ENCODE measurements at regions not wholly inside any gene's neighbourhood (a gene's known extent, or its start where the extent isn't known, plus 50 kb on each side); places are given as distances from the start of the nearest gene placed in this dataset.

DNA sequence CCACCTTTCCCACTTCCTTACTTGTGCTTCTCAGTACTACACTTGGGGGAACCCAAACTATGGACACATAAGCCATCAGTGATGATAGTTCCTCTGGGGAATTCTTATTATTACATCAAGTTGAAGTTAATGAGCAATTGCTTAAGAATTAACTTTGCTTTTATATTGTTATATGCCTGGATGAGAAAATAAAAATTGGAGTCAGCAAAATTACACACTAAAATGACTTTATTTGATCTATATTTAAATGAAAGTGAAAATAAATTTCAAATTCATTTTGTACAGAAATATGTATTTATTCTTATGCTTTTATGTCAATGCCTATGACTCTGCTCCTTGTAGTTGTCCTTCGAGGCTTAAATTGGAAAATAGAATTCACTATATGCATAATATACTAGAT lies 149.4 kb upstream of the KCND2 start:
- no peak for DNase-seq (ENCODE audit: low read depth)
- no peak overlapping the region for H3K4me3 ChIP-seq (ENCODE audit: low read depth, low read length)
- TF ChIP-seq, protein P1, sequence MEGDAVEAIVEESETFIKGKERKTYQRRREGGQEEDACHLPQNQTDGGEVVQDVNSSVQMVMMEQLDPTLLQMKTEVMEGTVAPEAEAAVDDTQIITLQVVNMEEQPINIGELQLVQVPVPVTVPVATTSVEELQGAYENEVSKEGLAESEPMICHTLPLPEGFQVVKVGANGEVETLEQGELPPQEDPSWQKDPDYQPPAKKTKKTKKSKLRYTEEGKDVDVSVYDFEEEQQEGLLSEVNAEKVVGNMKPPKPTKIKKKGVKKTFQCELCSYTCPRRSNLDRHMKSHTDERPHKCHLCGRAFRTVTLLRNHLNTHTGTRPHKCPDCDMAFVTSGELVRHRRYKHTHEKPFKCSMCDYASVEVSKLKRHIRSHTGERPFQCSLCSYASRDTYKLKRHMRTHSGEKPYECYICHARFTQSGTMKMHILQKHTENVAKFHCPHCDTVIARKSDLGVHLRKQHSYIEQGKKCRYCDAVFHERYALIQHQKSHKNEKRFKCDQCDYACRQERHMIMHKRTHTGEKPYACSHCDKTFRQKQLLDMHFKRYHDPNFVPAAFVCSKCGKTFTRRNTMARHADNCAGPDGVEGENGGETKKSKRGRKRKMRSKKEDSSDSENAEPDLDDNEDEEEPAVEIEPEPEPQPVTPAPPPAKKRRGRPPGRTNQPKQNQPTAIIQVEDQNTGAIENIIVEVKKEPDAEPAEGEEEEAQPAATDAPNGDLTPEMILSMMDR (IDR thresholded peaks at IDR 0.05; ENCODE audit: low read depth, low read length, missing control alignments), result no peak

DNA sequence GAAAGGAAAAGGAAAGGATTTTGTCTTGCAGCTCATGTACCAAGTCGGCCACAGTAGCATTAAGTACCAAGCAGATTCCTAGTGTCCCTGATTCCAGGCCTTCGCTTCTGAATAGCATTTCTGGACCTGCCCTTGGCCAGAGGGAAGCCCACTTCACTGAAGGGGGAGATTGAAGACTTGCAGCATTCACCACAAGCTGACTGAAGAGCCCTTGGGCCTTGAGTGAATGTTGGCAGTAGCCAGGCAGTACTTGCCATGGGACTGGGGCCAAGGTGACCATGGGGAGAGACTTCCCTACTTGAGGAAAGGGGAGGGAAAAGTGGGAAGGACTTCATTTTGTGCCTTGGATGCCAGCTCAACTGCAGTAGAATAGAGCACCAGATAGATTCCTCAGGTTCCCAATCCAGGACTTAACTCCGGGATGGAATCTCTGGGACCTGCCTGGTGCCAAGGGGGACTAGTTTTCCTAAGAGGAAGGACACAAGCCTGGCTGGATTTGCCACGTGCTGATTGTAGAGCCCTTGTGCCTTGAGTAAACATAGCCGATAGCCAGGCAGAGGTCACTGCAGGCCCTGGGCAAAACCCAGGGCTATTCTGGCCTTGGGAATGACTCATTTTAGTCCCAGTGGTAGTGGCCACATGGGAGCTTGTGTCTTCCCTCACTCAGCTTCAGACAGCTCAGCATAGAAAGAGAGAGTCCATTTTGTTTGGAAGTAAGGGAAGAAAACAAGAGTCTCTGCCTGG lies 141.7 kb upstream of the KCND2 start:
- no peak for DNase-seq (ENCODE audit: low read depth)
- TF ChIP-seq, protein P1 (IDR thresholded peaks at IDR 0.05; ENCODE audit: low read depth, low read length, missing control alignments), result no peak
- no peak overlapping the region for H3K4me3 ChIP-seq (ENCODE audit: low read depth, low read length)

DNA sequence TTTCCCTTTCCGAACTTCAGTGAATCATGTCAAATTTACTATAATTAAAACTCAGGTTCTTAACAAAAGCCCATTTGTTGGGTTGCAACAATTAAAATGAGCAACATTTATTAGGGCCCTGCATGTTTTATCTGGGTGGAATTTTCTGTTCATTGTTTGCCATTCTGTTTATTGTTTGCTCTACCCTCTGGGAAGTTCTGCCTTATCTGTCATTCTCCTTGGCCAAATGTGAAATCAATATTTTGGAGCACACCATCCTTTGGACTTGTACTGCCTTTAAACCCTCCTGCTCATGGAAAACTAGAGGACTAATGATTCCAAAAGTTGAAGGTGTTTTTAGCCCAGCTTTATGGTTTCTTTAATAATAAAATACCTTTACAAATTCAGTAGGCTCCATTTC lies 134.5 kb upstream of the KCND2 start:
- no peak for DNase-seq (ENCODE audit: low read depth)
- TF ChIP-seq, protein P1 (IDR thresholded peaks at IDR 0.05; ENCODE audit: low read depth, low read length, missing control alignments), result no peak
- no peak overlapping the region for H3K4me3 ChIP-seq (ENCODE audit: low read depth, low read length)

DNA sequence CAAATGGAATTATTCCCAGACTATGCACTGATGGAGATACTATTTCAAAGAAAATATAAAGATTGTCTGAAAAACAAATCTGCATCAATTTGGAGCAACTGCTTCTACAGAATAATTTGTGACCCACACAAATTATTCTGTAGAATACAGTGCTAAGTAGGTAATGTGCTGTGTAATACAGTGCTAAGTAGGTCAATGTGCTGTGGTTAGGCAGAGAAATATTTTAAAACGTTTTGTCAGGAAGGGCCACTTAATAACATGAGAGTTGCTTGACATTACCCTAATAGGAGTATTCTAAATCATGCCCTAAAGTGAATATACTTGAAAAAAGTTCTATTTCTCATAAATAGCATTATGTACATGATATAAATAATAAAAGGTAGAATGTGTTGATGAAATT lies 116.5 kb upstream of the KCND2 start:
- H3K4me3 ChIP-seq (ENCODE audit: low read depth, low read length), result no peak overlapping the region
- TF ChIP-seq, protein P1 (IDR thresholded peaks at IDR 0.05; ENCODE audit: low read depth, low read length, missing control alignments), result no peak
- DNase-seq (ENCODE audit: low read depth), result no peak

DNA sequence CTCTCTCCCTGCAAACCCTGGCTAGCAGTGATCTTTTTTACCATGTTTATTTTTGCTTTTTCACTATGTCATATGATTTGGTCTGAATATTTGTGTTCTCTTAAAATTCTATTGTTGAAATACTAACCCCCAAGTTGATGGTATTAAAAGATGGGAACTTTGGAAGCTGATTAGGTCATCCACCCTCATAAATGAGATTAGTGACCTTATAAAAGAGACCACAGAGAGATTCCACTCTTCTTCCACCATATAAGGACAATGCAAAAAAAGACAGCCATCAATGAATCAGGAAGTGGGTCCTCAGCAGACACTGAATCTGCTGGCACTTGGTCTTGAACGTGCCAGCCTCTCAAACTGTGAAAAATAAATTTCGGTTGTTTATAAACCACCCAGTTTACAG lies 112.8 kb upstream of the KCND2 start:
- H3K4me3 ChIP-seq (ENCODE audit: low read depth, low read length), result no peak overlapping the region
- DNase-seq (ENCODE audit: low read depth), result no peak
- TF ChIP-seq, protein P1 (IDR thresholded peaks at IDR 0.05; ENCODE audit: low read depth, low read length, missing control alignments), result no peak

DNA sequence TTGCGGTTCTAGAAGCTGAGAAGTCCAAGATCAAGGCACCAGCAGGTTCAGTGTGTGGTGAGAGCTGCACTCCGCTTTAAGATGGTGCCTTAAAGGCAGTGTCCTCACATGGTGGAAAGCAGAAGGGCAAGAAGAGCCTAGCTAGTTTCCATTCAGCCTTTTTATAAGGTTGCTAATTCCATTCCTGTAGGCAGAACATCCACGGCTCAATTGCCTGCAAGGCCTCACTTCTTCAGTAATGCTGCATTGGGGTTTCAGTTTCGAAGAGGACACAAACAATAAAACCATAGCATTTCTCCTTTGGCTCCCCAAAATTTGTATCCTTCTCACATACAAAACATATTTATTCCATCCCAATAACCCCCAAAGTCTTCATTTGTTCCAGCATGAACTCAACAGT lies 109.5 kb upstream of the KCND2 start:
- no peak for DNase-seq (ENCODE audit: low read depth)
- TF ChIP-seq, protein P1 (IDR thresholded peaks at IDR 0.05; ENCODE audit: low read depth, low read length, missing control alignments), result no peak
- H3K4me3 ChIP-seq (ENCODE audit: low read depth, low read length), result no peak overlapping the region

DNA sequence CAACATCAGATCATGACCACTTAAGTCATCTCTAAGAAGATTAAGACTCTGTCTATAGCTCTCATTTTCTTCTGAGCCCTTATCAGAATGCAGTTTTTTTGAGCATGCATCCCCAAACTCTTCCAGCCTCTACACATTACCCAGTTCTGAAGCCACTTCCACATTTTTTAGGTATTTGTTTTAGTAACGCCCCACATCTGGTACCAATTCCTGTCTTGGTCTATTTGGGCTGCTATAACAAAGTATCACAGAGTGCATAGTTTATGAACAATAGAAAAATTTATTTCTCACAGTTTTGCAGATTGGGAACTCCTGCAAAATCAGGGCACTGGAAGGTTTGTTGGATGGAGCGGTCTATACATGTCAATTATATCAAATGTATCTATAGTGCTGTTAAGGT lies 107.7 kb upstream of the KCND2 start:
- TF ChIP-seq, protein P1 (IDR thresholded peaks at IDR 0.05; ENCODE audit: low read depth, low read length, missing control alignments), result no peak
- H3K4me3 ChIP-seq (ENCODE audit: low read depth, low read length), result no peak overlapping the region
- DNase-seq (ENCODE audit: low read depth), result no peak

Data from GM12864 (cell line).